Keratinocyte (primary cell): ENCODE measurements at regions not wholly inside any gene's neighbourhood (a gene's known extent, or its start where the extent isn't known, plus 50 kb on each side); places are given as distances from the start of the nearest gene placed in this dataset.

Experiments used
- DNase-seq: peaks from one replicate; pipeline ENCODE4 v3.0.0-alpha.2; 2011; ENCODE audit warnings: low read depth, missing footprints, low spot score
- FAIRE-seq: peaks from 2 replicates; lab custom pipeline; 2011; peaks lifted over from hg19 to GRCh38; lab: Jason Lieb, UNC
- H2AFZ ChIP-seq: 2 replicates; pipeline ENCODE4 v1.6.0; 2012; ENCODE audit warnings: low read length, control low read depth, inconsistent platforms; ENCODE audit not compliant: control insufficient read depth
- H3K27ac ChIP-seq: 2 replicates; pipeline ENCODE4 v1.5.1; 2011; ENCODE audit warnings: low read length; ENCODE audit not compliant: control insufficient read depth, insufficient read depth
- H3K27me3 ChIP-seq: 3 replicates; pipeline ENCODE4 v1.6.0; 2011; ENCODE audit warnings: low read length; ENCODE audit not compliant: control insufficient read depth, insufficient read depth; ENCODE audit errors: extremely low read depth
- H3K36me3 ChIP-seq, 2 experiments: 2 replicates in 1 of 2; 3 replicates in 1 of 2; pipeline ENCODE4 v1.5.1; 2011; ENCODE audit warnings: low read length in 2 of 2, mild to moderate bottlenecking in 1 of 2; ENCODE audit not compliant: control insufficient read depth in 2 of 2, insufficient read depth in 2 of 2; ENCODE audit errors: extremely low read depth in 1 of 2
- H3K4me1 ChIP-seq: 3 replicates; pipeline ENCODE4 v1.5.1; 2011; ENCODE audit warnings: low read length; ENCODE audit not compliant: control insufficient read depth, insufficient read depth; ENCODE audit errors: extremely low read depth
- H3K4me2 ChIP-seq: 3 replicates; pipeline ENCODE4 v1.6.0; 2011; ENCODE audit warnings: low read depth, low read length; ENCODE audit not compliant: control insufficient read depth, insufficient read depth; ENCODE audit errors: extremely low read depth
- H3K4me3 ChIP-seq, 3 experiments: fragments of 200-600 bp in 1 of 3; sonication (generic) in 1 of 3; 2 replicates in 2 of 3; 3 replicates in 1 of 3; pipeline ENCODE4 v1.5.1; 2011 to 2016; ENCODE audit warnings: low read length in 3 of 3, mild to moderate bottlenecking in 3 of 3, control low read depth in 2 of 3, inconsistent platforms in 1 of 3, low read depth in 1 of 3, mixed read lengths in 1 of 3, mixed run types in 1 of 3, moderate library complexity in 1 of 3; ENCODE audit not compliant: control insufficient read depth in 2 of 3, insufficient read depth in 2 of 3; ENCODE audit errors: extremely low read depth in 1 of 3
- H3K79me2 ChIP-seq: 2 replicates; pipeline ENCODE4 v1.6.0; 2012; ENCODE audit warnings: low read length; ENCODE audit not compliant: control insufficient read depth, insufficient read depth
- H3K9ac ChIP-seq: 3 replicates; pipeline ENCODE4 v1.6.0; 2011; ENCODE audit warnings: low read length; ENCODE audit not compliant: control insufficient read depth, insufficient read depth; ENCODE audit errors: extremely low read depth
- H3K9me1 ChIP-seq: 3 replicates; pipeline ENCODE4 v1.6.0; 2011; ENCODE audit warnings: low read length; ENCODE audit not compliant: control insufficient read depth, insufficient read depth; ENCODE audit errors: extremely low read depth
- H3K9me3 ChIP-seq: 2 replicates; pipeline ENCODE4 v1.5.1; 2012; ENCODE audit warnings: low read depth, low read length; ENCODE audit not compliant: control insufficient read depth
- H4K20me1 ChIP-seq: 3 replicates; pipeline ENCODE4 v1.6.0; 2011; ENCODE audit warnings: low read length; ENCODE audit not compliant: control insufficient read depth, insufficient read depth; ENCODE audit errors: extremely low read depth
- EZH2 ChIP-seq: IDR thresholded peaks from one replicate; pipeline ENCODE4 v1.6.1; 2012; ENCODE audit warnings: inconsistent platforms, mild to moderate bottlenecking, low read length, moderate library complexity
- dilution Hi-C: fragments of 300-500 bp; cut with MboI; formaldehyde crosslinking; loops from one replicate; pipeline ENCODE4 v1.7.0; 2020; ENCODE audit warnings: low sequenced_read_pairs; ENCODE audit not compliant: extremely low pct_ligation_motif_present
- TF ChIP-seq, protein P1 (sequence below), 3 experiments: IDR thresholded peaks in 1 of 3; conservative IDR thresholded peaks in 1 of 3; optimal IDR thresholded peaks in 1 of 3; 2 replicates in 2 of 3; 3 replicates in 1 of 3; pipeline versions ENCODE3 to v1.5.1; 2011; ENCODE audit warnings: low read length in 3 of 3, mild to moderate bottlenecking in 3 of 3, moderate library complexity in 2 of 3, control low read depth in 1 of 3, inconsistent platforms in 1 of 3; ENCODE audit not compliant: insufficient read depth in 2 of 3; ENCODE audit errors: extremely low read depth in 1 of 3

GRCh38 chr12:21025656-21026055 is 105.3 kb upstream of the SLCO1B1 start:
- no peak for DNase-seq

GRCh38 chr12:21026302-21026701 is 104.7 kb upstream of the SLCO1B1 start:
- no peaks in the 10 kb centered on the region for H4K20me1 ChIP-seq
- DNase-seq = no peak
- FAIRE-seq = no peak

More at GRCh38 chr12:21025656-21026055, 105.3 kb upstream of the SLCO1B1 start:
- FAIRE-seq = no peak
- Histone ChIP-seq H3K27ac (no peak overlapping the region), H3K4me2 (no peak overlapping the region), H3K9me3 (peaks cover 2% of the 10 kb centered on the region), H3K9ac (no peak overlapping the region), H3K4me1 (no peaks in the 10 kb centered on the region), H3K36me3 (no peaks in the 10 kb centered on the region), H3K27me3 (no peaks in the 10 kb centered on the region), H3K4me3 (no peak overlapping the region), H4K20me1 (no peaks in the 10 kb centered on the region), H3K79me2 (no peaks in the 10 kb centered on the region), H2AFZ (no peak overlapping the region), H3K9me1 (no peaks in the 10 kb centered on the region)
- dilution Hi-C loops = no loop called here
- TF ChIP-seq EZH2 = no peak
- TF ChIP-seq, protein P1, sequence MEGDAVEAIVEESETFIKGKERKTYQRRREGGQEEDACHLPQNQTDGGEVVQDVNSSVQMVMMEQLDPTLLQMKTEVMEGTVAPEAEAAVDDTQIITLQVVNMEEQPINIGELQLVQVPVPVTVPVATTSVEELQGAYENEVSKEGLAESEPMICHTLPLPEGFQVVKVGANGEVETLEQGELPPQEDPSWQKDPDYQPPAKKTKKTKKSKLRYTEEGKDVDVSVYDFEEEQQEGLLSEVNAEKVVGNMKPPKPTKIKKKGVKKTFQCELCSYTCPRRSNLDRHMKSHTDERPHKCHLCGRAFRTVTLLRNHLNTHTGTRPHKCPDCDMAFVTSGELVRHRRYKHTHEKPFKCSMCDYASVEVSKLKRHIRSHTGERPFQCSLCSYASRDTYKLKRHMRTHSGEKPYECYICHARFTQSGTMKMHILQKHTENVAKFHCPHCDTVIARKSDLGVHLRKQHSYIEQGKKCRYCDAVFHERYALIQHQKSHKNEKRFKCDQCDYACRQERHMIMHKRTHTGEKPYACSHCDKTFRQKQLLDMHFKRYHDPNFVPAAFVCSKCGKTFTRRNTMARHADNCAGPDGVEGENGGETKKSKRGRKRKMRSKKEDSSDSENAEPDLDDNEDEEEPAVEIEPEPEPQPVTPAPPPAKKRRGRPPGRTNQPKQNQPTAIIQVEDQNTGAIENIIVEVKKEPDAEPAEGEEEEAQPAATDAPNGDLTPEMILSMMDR (optimal IDR thresholded peaks at IDR 0.05 in 1 of 3, IDR thresholded peaks at IDR 0.05 in 1 of 3, conservative IDR thresholded peaks at IDR 0.05 in 1 of 3; ENCODE audit: extremely low read depth in 1 of 3, insufficient read depth in 2 of 3, low read length in 3 of 3) = no peak

More at GRCh38 chr12:21026302-21026701, 104.7 kb upstream of the SLCO1B1 start:
- no peak overlapping the region for H3K27ac ChIP-seq
- no peaks in the 10 kb centered on the region for H3K9me1 ChIP-seq
- H3K9ac ChIP-seq = no peak overlapping the region
- H3K36me3 ChIP-seq = no peaks in the 10 kb centered on the region
- no peak overlapping the region for H2AFZ ChIP-seq
- no peak overlapping the region for H3K4me2 ChIP-seq
- TF ChIP-seq EZH2 = no peak
- TF ChIP-seq, protein P1 (optimal IDR thresholded peaks at IDR 0.05 in 1 of 3, IDR thresholded peaks at IDR 0.05 in 1 of 3, conservative IDR thresholded peaks at IDR 0.05 in 1 of 3; ENCODE audit: extremely low read depth in 1 of 3, insufficient read depth in 2 of 3, low read length in 3 of 3) = no peak
- dilution Hi-C loops = no loop called here
- H3K4me1 ChIP-seq = no peaks in the 10 kb centered on the region
- H3K27me3 ChIP-seq = no peaks in the 10 kb centered on the region
- peaks cover 2% of the 10 kb centered on the region for H3K9me3 ChIP-seq
- H3K79me2 ChIP-seq = no peaks in the 10 kb centered on the region
- H3K4me3 ChIP-seq = no peak overlapping the region
